Gastroesophageal sphincter (tissue), 3 donors: ENCODE measurements at regions not wholly inside any gene's neighbourhood (a gene's known extent, or its start where the extent isn't known, plus 50 kb on each side); places are given as distances from the start of the nearest gene placed in this dataset.

Source experiments
- POLR2A ChIP-seq, 2 donors: fragments of 450-650 bp; IDR thresholded peaks; one replicate each; pipeline ENCODE4 v1.6.1; 2017; ENCODE audit warnings: antibody characterized with exemption in 2 of 2, mild to moderate bottlenecking in 2 of 2, moderate library complexity in 1 of 2
- TF ChIP-seq, protein P1 (sequence below), 4 experiments: fragments of 200-600 bp in 2 of 4; fragments of 450-650 bp in 2 of 4; sonication (generic) in 1 of 4; IDR thresholded peaks; one replicate each; pipeline ENCODE4 v1.5.1; 2017 to 2019; ENCODE audit warnings: antibody characterized with exemption in 4 of 4, mild to moderate bottlenecking in 2 of 4, moderate library complexity in 2 of 4

DNA sequence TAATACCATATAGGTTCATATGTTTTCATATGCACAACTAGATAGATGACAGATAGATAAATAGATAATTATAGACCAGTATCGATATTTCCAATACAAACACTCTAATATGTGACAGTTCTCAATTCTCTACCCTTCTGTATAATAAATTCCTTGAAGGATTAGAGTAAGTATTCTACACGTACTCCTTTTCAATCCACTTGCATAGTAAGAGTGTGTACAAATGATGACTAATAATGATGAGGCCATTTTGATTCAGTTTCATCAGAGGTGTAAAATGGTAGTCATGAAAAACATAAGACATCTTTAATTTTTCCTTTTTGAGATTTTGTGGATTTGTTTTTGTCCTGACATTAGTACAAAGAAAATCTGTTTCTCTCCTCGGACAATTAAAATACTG, 188.3 kb upstream of the WSB1 start:
- TF ChIP-seq POLR2A (IDR thresholded peaks at IDR 0.05) = no peak
- TF ChIP-seq, protein P1, sequence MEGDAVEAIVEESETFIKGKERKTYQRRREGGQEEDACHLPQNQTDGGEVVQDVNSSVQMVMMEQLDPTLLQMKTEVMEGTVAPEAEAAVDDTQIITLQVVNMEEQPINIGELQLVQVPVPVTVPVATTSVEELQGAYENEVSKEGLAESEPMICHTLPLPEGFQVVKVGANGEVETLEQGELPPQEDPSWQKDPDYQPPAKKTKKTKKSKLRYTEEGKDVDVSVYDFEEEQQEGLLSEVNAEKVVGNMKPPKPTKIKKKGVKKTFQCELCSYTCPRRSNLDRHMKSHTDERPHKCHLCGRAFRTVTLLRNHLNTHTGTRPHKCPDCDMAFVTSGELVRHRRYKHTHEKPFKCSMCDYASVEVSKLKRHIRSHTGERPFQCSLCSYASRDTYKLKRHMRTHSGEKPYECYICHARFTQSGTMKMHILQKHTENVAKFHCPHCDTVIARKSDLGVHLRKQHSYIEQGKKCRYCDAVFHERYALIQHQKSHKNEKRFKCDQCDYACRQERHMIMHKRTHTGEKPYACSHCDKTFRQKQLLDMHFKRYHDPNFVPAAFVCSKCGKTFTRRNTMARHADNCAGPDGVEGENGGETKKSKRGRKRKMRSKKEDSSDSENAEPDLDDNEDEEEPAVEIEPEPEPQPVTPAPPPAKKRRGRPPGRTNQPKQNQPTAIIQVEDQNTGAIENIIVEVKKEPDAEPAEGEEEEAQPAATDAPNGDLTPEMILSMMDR (IDR thresholded peaks at IDR 0.05) = no peak
